Fibroblast of the aortic adventitia (primary cell): ENCODE measurements at regions not wholly inside any gene's neighbourhood (a gene's known extent, or its start where the extent isn't known, plus 50 kb on each side); places are given as distances from the start of the nearest gene placed in this dataset.

Experiments
- DNase-seq: peaks from one replicate; pipeline ENCODE4 v3.0.0-alpha.2; 2010; ENCODE audit warnings: low read depth
- H3K4me3 ChIP-seq: 2 replicates; pipeline ENCODE4 v1.5.1; 2011; ENCODE audit warnings: low read depth, mild to moderate bottlenecking, control low read depth, low read length, moderate library complexity
- TF ChIP-seq, protein P1 (sequence below): IDR thresholded peaks from 2 replicates; pipeline ENCODE4 v1.5.1; 2011; ENCODE audit warnings: mild to moderate bottlenecking, low read length, control low read depth, inconsistent platforms; ENCODE audit not compliant: insufficient read depth

DNA sequence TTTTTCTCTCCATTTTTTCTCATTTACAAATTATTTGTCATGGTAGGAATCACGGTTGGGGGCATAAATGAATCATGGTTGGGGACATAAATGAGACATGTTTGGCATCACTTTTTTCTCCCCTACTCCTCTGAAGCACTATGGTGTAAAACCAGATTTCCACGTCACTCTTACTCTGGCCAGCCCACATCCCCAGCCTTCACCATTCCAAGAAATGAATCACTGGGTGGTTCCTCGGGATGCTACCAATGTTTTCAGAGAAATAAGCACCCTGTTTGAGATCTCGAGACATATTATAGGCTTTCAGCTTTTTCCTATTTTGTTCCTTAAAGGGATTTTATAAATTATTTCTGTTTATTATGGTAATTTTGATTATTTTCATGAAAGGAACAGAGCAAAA is 155.0 kb upstream of the SLC8A1 start:
- TF ChIP-seq, protein P1, sequence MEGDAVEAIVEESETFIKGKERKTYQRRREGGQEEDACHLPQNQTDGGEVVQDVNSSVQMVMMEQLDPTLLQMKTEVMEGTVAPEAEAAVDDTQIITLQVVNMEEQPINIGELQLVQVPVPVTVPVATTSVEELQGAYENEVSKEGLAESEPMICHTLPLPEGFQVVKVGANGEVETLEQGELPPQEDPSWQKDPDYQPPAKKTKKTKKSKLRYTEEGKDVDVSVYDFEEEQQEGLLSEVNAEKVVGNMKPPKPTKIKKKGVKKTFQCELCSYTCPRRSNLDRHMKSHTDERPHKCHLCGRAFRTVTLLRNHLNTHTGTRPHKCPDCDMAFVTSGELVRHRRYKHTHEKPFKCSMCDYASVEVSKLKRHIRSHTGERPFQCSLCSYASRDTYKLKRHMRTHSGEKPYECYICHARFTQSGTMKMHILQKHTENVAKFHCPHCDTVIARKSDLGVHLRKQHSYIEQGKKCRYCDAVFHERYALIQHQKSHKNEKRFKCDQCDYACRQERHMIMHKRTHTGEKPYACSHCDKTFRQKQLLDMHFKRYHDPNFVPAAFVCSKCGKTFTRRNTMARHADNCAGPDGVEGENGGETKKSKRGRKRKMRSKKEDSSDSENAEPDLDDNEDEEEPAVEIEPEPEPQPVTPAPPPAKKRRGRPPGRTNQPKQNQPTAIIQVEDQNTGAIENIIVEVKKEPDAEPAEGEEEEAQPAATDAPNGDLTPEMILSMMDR, result no peak
- peak; percentile 28 for DNase-seq

DNA sequence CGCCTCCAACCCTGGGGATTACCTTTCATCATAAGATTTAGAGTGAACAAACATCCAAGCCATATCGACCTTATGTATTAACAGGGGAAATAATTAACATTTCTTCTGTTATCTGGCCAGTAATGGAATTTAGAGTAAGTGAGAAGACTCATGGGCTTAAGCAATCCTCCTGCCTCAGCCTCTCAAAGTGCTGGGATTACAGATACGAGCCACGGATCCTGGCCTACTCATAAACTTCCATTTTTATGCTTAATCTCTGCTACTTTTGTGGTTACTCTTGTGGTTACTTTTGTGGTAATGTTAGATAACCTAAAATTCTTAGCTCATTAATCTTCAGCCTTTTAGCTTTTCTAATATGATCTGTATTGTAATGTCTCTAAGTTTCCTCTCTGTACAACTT is 159.3 kb upstream of the SLC8A1 start:
- TF ChIP-seq, protein P1, result no peak
- DNase-seq, result peak; percentile 3
- H3K4me3 ChIP-seq, result no peak overlapping the region

More for the DNA sequence above, 155.0 kb upstream of the SLC8A1 start:
- no peak overlapping the region for H3K4me3 ChIP-seq

DNA sequence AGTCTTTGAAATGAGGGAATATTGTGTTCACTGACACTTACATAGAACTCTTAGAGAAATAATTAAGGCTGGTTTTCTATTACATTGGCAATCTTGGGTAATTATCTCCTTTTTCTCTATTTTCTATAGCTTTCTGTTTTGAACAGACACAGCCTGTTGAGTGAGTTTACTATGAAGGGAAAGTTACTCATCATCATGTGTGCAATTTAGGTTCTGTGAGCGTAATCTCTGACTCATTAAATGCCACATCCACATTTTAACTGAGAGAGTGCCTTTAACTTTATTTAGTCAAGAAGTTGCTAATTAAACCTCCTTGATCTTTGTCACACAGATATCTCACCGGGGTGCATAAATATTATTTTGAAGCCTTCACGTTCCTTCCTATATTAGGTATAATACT is 174.0 kb upstream of the SLC8A1 start:
- TF ChIP-seq, protein P1, result no peak
- no peak overlapping the region for H3K4me3 ChIP-seq
- peak; percentile 75 for DNase-seq

DNA sequence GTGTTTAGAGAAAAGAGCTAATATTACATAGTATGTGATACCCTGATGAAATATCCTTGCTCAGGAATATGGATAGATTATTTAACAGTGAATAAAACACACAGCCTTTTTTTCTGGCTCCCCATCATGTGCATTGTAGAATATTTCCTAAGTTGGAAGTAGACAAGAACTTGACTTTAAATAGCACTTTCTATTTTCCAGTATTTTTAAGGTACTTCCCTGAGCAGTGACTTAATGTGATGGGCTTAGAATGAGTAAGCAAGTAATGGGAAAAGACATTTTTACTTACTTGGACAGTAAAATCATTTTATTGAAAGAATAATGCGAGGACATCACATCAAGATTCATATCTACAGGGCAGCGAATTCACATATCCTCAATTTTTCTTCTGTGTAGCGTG is 176.7 kb upstream of the SLC8A1 start:
- H3K4me3 ChIP-seq, result no peak overlapping the region
- TF ChIP-seq, protein P1, result no peak
- no peak for DNase-seq

DNA sequence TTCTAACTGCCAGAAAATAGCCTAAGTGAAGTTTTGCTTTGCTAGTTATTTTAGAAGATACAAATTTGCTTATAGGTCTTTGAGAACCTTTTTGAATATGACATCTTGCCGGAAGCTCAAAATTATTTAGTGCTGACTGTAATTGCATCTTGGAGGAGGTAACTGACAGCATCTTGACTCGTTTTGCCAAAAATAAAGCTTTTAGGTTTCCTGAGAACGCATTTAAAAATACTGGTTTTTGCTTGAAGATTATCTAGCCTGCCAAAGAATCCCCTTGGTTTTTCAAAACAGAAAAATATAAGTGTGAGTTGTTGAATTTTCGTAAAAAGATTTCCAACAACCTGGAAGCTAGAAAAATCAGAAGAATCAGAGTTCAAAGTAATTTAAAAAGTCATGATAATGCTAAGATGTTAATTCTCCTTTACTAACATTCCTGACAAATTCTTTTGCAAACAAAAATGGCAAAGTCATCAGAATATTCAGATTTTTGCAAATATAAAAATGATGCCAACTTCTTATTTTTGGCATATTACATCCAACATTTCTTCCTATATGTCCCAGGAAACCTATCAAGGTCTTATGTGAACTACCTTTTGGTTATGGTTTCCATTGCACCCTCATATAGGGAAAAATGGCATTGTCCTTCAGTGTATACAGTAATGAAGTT is 178.0 kb upstream of the SLC8A1 start:
- H3K4me3 ChIP-seq, result no peak overlapping the region
- no peak for DNase-seq
- TF ChIP-seq, protein P1, result no peak

DNA sequence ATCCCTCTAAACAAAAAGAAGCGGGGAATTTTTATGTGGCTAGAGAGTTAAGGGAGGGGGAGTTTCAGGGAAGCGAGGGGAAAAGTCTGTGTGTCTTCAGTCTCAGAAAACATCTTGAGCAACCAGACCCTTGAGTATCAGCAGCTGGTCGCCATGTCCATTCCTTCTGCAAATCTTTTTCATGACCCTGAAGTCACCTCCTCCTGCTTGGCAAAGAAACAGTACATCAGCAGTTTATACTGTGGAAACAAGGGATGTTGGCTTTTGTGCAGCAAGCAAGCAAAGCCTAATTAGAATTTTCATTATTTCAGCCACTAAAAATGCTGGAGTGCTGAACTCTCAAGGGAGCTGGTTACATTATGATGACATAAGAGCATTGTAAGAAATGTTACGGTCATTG is 187.4 kb upstream of the SLC8A1 start:
- no peak for DNase-seq
- H3K4me3 ChIP-seq, result no peak overlapping the region
- TF ChIP-seq, protein P1, result no peak

DNA sequence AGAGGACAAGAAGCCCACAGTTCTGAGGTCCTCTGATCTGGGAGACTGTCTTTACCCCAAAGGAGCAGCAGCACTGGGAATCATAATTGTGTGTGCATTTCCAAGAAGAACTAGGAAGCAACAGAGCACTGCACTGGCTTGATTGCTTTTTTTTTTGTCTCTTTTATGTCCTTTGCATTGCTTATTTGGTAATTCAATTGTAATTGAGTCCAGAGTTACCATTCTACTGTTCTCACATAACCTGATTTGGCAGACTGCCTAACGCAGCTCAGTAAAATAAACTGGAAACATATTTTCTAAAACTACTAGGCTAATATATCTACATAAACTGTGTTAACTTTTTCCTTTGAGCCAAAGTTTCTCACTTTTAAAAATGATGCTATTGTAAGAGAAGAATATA is 190.3 kb upstream of the SLC8A1 start:
- no peak for DNase-seq
- TF ChIP-seq, protein P1, result no peak
- H3K4me3 ChIP-seq, result no peak overlapping the region
